HG03460 (cell line): ENCODE measurements at regions not wholly inside any gene's neighbourhood (a gene's known extent, or its start where the extent isn't known, plus 50 kb on each side); places are given as distances from the start of the nearest gene placed in this dataset.

Experiments
- ATAC-seq: cut with Tn5 transposase; IDR thresholded peaks from one replicate; pipeline ENCODE4 v1.9.1; 2021; ENCODE audit not compliant: unreplicated experiment

DNA sequence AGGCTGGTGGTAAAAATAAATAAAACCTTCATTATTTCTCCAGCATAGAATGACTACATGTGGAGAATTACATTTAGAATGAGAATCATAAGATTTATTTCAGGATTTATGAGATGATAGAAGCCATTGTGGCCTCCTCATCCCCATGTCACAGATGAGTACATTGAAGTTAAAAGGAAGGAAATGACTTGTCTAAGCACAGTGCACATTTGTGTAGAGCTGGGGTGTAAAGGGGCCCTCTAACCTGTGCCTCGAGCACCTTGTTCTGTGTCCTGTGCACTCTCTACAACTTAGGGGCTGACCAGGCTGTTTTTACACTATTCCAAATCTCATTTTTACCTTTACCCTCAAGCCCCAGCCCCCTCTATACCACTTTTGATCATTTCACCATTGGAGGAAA lies 179.4 kb downstream of the RHOU start:
- no peak for ATAC-seq

DNA sequence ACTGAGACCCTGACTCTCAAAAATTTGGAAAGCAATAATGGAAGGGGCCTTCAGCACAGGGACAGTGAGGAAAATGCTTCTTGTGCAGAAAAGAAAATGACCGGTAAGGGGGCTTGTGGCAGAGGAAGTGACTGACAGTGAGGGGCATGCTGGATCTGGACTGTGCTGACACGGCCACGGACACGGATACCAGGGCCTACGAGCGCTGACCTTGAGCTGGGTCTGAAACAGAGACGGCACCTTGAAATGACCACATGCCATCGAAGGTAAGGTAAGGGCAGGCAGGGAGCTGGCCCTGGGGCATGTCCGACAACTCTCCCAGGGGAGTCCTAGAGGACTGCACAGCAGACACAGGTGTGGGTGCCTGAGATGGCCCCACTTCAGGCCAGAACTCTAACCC lies 182.1 kb downstream of the RHOU start:
- no peak for ATAC-seq

DNA sequence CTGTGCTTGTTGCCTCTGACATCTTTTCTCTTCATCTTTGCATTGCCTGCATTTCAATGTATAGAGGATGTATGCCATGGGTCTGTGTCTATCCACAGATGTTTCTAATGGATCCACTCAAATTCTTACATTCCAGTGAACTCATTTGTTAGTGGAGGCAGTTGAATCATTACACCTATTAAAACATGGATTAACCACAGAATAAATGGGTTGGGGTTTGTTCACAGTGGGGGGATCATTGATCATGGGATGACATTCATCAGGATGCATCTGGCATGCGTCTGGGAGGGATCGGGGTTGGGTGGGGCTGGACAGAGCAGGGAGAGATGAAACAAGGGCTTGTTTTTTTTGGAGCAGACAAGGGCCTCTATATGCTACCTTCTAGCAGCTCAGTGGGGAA lies 182.5 kb downstream of the RHOU start:
- ATAC-seq, result no peak

DNA sequence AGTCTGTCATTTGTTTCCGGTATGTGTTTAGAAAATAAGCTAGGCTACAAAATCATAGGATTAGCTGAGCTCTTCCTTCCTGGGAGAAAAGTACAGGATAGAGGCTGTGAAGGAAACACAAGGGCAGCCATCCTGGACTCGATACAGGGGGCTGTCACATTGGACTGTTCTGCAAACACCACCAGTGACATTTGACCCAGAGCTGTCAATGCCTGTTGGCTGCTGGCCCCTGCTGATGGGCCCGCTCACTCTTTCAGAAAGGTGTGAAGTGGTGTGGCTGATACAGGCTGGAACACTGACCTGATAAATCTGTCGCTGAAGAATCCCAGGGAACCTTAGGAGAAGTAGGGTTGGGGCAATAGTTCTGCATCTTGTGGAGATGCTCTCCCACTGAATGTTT lies 183.1 kb downstream of the RHOU start:
- ATAC-seq, result no peak

DNA sequence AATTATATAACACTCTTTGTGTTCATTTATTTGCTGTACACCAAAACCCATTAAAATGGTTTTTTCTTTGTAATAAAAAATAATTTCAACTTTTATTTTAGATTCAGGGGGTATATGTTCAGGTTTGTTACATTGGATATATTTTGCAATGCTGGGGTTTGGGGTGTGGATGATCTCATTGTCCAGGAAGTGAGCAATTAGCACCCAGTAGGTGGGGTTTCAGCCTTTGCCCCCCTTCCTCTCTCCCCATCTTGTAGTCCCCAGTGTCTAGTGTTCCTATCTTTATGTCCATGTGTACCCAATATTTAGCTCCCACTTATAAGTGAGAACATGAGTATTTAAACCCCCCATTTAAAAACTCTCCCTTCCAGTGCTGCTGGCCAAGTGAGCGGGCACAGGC lies 184.6 kb downstream of the RHOU start:
- ATAC-seq, result no peak

DNA sequence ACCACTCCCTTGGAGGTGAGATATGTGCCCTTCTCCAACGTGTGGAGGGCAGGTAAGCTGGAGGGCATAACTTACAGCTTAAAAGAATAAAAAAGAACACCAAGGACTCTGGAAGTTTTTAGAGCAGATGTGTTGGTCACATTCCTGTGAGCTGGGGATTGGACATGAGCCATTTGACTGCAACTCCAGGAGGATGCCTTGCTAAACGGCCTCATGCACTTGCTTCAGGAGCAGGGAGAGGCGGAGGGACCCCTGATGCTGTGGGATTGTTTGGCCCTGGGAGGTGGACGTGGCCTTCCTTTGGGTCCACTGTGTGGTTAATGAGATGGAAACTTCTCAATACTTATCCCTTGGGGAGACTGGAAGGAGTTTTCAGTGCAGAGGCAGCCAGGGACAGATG lies 185.6 kb downstream of the RHOU start:
- no peak for ATAC-seq

DNA sequence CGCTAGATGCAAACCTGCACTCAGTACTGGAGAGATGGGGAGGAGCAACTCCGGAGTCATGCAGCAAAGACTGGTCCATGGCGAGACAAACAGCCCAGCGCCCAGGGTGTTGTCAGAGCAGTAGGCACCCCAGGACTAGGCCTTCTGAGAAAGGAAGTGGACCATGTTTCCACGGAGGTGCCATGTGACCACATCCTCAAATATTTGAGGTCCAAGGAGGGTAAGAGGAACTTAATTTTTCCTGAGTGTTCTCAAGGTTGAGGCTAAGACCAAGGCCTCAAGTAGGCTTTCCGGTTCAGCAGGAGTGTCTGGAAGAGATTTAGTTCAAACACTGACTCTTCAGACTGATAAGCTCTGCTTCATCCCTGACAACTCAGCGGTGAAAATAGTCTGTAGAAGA lies 186.2 kb downstream of the RHOU start:
- ATAC-seq, result no peak

DNA sequence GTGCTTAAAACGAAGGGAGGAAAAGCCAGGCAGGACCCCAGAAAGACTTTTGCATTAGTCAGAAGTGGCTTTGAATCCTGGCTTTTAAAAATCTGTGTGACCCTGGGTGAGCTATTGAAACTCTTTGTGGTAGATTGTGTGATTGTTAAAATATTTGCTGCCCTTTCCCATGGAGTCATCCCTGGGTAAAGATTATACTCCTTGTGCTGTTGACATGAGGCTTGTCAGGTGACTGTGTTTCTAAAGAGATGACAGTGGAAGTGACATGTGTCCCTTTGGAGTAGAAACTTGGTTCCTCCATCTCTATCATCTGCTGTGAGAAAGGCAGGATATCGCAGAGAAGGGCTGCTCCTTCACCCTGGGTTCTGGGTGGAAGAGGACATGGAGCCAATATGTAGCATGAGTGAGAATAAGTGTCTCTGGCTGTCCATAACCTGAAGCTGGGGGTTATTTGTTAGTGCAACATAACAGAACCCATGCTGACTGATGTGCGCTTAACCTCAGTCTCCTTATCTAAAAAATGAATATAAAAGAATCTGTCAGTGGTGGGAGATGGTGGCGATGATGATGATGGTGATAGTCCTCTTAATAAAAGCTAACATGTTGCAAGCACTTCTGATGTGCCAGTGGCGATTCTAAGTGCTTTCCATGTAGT lies 187.6 kb downstream of the RHOU start:
- ATAC-seq, result no peak

DNA sequence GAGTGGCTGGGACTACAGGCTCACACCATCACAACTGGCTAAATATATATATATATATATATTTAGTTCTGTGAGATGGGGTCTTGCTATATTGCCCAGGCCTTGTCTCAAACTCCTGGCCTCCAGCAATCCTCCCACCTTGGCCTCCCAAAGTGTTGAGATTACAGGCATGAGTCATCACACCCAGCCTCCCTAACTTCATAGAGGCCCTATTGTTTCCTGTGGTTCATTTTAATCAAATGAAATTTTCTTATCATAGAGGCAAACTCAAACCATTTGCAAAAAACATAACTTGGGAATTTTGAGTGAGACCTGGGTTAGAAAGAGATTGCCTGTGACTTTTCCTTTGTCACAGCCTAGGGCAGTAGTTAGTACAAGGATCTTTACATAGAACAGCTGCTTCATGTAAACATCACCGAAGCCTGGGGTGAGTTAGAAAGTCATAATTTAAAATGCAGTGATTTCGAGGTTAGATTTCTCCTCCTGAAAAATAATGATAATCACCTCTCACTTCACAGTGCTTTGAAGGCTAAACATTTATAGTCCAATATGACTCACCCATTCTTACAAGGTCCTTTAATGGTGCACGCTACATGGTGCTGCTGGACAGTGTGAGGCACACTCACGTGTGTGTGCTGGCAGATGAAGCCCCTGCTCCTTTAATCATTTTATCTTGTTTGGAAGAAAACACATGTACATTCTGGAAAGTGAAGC lies 188.9 kb downstream of the RHOU start:
- no peak for ATAC-seq

DNA sequence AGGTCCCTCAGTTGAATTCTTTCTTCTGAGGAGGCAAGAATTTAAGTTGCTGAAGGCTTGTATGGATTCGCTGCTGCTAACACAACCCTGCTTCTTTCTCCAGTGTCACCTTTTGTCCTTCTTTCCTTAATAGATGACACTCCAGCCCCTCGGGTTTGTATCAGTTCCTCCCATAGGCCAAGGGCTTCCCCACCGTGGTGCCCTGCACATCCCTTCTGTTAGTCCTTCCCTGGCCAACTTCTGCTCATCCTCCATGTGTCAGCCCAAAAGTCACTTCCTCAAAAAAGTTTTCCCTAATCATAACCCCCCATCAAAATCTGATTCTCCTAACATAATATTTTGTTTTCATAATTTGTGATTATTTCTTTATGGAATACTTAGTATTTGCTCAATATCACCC lies 190.4 kb downstream of the RHOU start:
- no peak for ATAC-seq

DNA sequence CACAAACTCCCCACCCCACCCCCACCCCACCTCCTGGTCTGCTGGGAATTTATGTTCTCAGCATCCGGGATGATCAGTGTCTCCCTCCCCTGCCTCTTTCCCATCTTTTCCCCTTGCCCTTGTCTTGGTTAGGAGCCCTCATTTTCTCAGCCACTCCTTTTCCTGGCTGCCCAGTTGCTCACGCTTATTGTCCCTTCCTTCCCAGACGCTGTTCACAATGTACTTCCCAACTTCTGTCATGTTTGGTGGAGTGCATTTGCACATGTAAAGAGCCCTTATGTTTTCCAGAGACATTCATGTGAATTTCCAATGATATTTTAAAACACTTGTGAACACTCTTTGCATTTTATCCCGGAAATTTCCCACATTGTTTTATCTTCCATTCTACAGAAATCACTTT lies 192.1 kb downstream of the RHOU start:
- no peak for ATAC-seq

DNA sequence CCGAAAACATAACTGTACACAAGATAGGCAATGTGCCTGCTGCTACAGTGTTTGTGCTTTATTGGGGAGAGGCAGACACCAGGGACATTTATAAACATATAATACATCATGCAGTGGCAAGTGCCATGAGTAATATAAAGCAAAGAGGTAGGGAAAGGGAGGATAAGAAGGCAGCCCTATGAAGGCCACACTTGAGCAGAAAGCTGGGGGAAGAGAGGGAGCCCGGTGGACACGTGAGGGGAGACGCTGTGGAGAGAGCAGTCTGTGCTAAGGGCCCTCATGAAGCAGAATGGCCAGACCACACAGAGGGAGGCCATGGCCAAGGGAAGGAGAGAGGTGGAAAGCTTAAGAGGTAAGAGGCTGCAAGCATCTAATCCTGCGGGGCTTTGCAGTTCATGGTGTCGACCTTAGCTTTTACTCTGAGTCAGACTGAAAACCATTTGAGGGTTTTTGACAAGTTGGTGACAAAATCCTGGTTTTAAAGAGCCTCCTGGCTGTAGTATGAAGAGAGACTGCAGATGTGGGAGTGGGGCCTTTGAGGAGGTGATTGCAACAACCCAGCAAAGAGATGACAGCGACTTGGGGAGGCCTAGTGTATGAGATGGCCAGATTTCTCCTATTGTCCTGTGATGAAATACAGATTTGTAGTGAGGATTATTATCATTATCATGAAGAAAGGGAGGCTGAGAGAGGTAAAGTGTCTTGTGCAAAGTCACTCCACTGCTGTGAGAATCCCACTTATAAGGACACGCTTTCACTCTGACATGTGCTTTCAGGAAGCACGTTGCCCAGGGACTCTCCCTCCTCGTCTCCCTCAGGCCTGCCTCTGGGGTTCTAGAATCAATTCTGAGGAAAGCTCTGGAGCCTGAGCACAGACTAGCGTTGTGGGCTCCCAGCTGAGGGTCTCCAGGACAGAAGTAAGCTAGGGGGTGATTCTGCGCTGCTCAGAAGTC lies 192.9 kb downstream of the RHOU start:
- ATAC-seq, result no peak

DNA sequence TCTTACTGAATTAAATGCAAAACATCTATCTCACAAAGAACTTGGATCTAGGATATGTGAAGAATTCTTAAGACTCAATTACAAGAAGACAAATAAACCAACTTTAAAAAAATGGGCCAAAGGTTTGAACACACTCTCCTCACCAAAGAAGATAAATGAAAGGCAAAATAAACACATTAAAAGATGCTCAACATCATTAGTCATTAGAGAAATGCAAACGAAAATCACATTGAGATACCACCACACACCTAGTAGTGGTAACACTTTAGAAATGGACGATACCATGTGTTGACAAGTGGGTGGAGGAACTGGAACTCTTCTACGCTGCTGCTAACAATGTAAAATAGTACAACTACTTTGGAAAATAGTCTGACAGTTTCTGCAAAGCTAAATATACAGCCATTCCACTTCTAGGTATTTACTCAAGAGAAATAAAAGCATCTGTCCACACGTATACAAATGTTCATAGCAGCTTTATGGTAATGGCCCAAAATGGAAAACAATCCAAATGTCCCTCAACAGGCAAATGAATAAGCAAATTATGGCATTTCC lies 194.3 kb downstream of the RHOU start:
- no peak for ATAC-seq

DNA sequence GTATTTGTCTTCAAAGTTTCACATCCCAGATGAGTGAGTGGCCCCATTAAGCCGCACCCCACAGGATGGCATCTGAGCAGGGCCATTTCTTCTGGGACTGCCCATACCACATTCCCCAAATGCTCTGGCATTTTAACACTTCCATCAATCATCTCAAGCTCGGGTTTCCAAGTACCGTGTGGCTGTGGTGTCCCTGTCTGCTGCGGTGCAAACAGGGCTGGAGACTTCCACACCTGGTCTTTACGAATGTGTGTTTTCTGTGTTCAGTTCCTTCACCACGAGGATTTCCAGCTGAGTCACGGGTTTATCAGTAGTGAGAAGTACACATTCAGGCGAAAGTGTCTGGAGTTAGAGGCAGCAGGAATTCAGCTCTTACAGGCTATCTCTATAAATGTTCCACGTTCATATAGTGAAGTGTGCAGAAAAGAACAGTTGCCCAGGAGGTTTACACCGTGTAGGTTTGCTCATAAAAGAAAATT lies 195.2 kb downstream of the RHOU start:
- ATAC-seq, result no peak

DNA sequence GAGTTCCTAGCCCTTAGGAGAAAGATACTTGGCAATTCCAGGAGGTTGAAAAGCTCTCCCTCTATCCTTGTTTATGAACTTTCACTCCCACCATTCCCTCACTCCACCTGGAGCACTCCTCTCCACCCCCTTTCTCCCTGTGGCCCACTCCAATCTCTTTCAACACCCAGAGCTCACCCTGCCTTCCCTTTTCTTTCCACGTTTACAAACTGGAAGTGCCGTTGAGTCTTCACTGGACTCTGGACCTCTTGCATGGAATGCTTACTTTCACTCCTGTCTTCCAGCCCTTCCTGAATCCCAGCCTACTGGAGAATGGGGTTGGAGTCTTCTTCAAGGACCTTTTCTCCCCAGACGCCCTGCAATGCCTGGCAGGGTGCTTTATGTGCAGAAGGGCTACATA lies 198.5 kb downstream of the RHOU start:
- no peak for ATAC-seq

DNA sequence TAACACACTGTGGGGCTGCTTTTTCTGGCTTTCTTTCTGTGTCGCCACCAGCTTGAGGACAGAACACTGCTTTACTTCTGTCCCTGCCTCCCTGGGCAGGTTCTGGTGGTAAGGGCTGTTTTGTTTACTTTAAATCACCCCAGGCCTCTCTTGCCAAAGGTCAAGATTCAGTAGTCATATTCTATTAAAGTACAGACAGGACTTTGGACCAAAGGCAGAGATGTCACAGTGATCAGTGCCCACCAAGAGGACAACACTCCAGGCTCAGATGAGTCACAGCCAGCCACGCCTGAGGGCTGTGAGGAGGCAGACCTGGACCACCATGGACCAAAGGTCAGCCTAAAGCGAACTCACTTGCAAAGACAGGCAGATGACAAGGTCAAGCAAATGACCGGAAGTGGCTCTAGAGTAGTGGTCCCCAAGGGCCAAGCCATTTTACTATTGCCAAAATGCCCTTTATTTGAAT lies 200.0 kb downstream of the RHOU start:
- ATAC-seq, result no peak

DNA sequence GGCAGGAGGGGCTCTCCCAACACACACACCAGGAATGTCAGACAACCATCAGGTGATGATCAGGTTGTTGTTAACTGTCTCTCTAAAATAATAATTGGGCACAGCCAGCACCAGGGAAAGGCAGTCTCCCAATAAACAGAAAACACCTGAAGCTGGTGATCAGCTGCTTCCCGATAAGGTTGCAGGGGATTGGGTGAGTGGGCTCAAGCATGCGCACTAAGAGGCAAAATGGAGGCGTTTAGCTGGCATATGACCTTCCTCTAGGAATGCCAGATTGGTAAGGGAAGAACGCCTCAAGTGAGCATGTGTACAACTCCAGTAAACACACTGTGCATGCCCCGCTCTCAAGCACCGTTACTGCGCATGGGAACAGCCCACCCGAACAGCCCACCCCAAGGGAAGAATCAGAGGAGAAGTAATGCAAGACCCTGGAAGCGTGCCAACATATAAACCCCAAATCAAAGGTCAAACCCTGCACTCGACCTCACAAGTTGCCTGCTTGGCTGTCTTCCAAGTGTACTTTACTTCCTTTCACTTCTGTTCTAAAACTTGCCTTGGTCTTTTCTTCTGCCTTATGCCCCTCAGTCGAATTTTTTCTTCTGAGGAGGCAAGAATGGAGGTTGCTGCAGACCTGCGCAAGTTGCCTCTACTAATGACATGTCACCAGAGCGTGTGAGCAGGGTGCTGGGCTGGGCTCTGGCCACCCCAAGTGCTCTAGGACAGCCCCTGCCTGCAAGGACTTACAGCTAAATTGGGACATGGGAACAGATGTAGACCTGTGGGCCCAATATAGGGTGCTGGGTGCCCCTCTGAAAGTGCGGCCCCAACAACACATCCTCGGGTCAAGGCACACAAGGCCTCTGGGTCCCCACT lies 200.8 kb downstream of the RHOU start:
- ATAC-seq, result no peak

DNA sequence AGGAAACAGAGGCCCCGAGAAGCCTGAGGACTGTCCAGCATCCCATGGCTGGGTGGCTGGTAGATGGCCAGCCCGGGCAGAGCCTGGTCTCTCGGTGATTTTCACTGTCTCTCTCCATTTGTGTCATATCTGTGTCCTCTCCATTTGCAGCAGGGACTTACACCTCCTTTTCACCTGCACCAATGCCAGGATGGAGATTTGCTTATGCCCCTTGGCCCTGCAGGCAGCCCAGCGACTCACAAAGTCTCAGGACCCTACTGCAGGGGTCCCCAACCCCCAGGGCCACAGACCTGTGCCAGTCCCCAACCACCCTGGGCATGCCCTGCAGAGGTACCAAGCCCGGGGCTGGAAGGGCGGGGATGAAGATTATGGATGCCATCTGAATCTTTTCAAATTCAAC lies 201.6 kb downstream of the RHOU start:
- ATAC-seq, result no peak

DNA sequence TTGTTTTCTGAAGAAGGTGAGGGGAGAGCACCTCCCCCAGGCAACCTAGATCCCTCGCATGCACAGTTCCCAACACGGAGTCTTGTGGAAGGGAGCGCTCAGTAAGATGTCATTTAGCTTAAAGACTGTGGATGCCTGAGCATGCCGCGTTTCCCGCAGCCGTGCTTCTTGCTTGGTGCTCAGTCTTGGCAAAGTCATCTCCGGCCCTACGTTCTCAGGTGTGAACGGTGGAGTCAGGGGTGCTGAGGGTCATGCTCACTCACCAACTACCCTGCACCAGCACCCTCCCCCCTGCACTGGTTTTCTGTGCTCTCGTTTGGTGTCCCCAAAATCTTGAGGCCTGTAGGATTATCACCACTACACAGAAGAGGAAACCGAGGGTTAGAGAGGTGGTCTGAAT lies 202.1 kb downstream of the RHOU start:
- no peak for ATAC-seq

DNA sequence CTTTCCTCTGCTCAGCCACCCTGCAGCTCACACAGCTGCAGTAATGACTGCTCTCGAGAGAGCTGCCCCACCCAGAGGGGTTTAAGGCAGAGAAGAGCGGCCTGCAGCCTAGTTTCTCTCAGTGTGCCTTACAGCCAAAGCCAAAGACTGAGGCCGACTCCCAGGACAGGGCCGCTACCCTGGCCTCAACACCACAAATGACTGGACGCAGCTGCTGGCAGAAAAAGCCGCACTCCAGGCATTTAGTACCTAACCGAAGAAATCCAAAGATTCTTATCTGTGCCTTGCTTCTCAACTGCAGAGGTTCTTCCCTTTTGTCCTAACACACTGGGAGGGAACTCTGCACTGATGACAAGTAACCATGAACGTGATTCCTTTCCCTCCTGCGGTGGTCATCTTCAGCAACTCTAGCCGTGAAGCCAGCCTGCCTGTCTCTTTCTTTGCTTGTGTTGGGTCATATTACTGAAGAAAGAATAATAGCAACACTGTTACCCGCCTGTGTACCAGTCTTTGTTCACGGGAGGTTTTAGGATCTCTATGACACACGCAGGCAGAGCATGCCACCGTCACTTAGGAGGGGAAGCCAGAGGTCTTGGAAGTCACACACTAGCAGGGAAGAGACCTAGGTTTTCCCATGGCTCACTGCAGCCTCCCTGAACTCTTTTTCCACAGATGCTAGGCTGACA lies 202.7 kb downstream of the RHOU start:
- no peak for ATAC-seq
